Mucosa of gallbladder (tissue), 1 donor: ENCODE measurements at regions not wholly inside any gene's neighbourhood (a gene's known extent, or its start where the extent isn't known, plus 50 kb on each side); places are given as distances from the start of the nearest gene placed in this dataset.
A peak's percentile ranks its signal among the peaks of the same experiment; 100 is the strongest.
"Not testable (repeated sequence)": the region's sequence is repeated elsewhere in the genome, so short reads cannot be mapped to it uniquely, and the experiment has no call there.

Source experiments
- DNase-seq: peaks from one replicate; pipeline ENCODE4 v3.0.0-alpha.2; 2020; ENCODE audit warnings: low spot score
- donor health status: DM: no; HTN: no; CAD: no.

DNA sequence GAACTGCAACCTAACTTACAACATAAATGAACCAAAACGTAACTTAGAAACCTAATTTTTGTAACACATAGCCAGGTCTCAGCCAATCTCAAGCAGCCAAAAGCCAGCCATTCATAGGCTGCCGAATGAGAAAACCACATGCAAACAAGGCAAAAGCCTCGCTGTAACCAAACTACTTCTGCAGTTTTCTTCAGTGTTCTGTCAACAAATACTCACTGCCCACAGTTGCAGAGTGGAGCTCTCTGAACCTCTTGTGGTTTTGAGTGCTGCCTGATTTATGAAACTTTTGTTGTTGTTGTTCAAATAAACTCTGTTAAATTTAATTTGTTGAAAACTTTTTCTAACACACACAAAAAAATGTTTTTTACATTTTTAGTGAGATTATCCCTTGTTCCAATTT is 251.2 kb downstream of the PAPSS1 start:
- no peak for DNase-seq

- no peak for DNase-seq
Measured at GRCh38 chr4:107468156-107468555, 251.9 kb downstream of the PAPSS1 start.

DNA sequence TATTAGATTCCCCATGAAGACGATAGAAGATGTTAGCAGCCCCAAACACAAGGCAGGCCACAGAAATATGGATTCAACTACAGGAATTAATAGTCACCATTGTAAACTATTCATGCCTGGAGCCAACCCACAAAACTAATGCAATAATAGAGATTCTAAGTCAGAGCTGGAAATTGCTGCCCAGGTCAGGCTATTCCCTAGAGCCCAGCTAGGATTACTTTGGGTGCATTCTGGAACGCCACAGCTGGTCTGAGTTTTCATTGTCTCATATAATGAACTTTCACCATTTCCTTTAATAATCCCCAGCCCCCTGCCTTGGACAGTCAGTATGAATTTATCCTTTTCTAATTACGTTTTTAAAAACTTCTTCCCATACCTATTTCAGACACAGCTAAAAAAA is 252.6 kb downstream of the PAPSS1 start:
- no peak for DNase-seq

DNA sequence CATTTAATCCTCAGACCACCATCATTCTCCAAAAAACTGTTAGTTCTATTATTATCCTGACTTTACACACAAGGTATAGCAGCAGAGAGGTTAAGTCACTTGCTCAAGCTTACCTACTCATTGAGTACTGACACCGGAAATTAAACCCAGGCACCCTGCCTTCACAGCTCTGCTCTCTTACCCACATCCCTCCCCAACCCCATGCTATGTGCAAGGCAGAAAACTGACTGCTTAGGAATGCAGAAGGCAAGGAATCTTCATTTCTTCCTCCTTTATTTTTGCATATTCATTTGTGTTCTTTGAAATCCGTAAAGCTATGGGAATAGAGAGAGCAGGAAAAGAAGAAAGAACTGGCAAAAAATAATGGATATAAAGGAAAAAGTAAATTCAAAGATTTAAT is 261.8 kb downstream of the PAPSS1 start:
- DNase-seq, result no peak

DNA sequence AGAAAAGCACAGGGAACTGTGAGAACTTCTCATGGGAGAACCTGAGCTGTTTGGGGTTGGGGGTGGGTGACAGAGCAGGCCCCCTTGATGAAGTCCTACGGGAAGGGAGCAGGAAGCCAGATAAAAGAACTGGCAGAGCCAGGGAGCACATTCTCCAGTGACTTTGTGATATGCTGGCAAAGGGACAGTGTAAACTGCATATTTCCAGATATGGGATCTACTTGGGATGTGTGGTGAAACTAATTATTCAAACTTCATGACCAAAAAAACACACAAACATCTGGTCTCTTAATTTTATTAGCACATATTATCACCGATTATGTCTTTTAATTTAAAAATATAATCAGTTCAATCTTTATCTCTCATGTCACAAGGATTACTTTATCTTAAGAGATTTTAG is 266.0 kb downstream of the PAPSS1 start:
- DNase-seq, result no peak

GRCh38 chr4:107452717-107453630 is 267.1 kb downstream of the PAPSS1 start:
- no peak for DNase-seq

DNA sequence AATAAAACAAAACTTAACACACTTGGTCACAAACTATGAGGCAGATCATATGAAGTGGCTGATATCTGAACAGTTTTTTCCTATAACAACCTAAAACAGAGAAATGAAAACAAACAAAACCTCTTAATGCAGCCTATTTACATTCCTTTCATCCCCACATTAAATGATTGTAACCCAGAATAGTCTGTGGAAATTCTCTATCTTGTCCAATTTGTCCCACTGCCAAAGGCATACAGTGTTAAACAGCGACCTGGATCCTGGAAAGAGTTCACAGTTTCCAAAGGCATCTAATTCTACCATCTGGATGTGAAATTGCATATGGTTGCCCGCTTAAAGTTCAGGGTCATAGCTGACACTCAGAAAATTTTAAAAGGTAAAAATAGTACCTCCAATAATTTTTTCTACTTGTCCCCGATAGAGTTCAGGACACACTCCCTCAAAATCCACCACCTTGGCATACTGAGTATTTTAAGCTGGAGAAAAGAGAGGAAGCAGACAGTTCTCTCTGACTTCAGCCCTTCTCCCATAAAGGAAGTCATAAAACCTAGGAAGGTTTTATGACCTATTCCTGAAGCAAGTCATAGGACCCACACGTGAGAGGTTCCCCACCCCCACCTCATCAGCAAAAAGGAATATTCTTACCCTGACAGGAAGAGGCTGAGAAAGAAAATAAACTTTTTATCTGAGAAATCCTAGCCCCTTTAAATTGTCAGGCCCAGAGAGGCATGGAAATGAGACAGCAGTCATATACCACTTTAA is 270.2 kb downstream of the PAPSS1 start:
- no peak for DNase-seq

GRCh38 chr4:107442538-107443111 is 277.4 kb downstream of the PAPSS1 start:
- DNase-seq, result no peak

GRCh38 chr4:107439401-107439800 is 280.6 kb downstream of the PAPSS1 start:
- no peak for DNase-seq

- DNase-seq, result not testable (repeated sequence)
Measured at GRCh38 chr4:107436471-107436870, 283.6 kb downstream of the PAPSS1 start.

- no peak for DNase-seq
Measured at GRCh38 chr4:107432451-107432850, 287.6 kb downstream of the PAPSS1 start.

GRCh38 chr4:107423677-107424405 is 296.2 kb downstream of the PAPSS1 start:
- DNase-seq, result no peak

- DNase-seq, result peak; percentile 21
Measured at GRCh38 chr4:107419536-107419935, 300.5 kb downstream of the PAPSS1 start.

DNA sequence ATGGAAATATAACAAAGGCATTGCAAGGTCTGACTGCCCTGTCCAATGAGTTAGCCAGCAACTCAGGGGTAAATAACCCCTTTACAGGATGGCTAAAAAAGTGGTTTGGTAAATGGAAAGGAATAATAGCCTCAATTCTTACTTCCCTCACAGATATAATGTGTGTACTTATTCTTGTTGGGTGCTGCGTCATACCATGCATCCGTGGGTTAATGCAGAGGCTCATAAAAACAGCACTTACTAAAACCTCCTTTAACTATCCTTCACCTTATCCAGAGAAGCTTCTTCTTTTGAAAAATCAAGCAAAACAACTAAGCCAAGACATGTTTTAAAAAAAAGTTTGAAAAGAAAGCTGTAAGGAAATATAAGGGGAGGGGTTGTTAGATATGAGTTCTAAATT is 301.0 kb downstream of the PAPSS1 start:
- no peak for DNase-seq

GRCh38 chr4:107415490-107415889 is 304.5 kb downstream of the PAPSS1 start:
- DNase-seq, result not testable (repeated sequence)

DNA sequence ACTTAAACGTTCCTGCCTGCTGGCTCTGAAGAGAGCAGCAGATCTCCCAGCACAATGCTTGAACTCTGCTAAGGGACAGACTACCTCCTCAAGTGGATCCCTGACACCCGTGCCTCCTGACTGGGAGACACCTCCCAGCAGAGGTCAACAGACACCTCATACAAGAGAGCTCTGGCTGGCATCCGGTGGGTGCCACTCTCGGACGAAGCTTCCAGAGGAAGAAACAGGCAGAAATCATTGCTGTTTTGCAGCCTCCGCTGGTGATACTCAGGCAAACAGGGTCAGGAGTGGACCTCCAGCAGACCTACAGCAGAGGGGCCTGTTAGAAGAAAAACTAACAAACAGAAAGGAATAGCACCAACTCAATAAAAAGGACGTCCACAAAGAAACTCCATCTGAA is 310.2 kb downstream of the PAPSS1 start:
- DNase-seq, result not testable (repeated sequence)

GRCh38 chr4:107408968-107409367 is 311.1 kb downstream of the PAPSS1 start:
- no peak for DNase-seq

- DNase-seq, result no peak
Measured at GRCh38 chr4:107404591-107405300, 315.3 kb downstream of the PAPSS1 start.

GRCh38 chr4:107402291-107402690 is 317.7 kb downstream of the PAPSS1 start:
- DNase-seq, result no peak

DNA sequence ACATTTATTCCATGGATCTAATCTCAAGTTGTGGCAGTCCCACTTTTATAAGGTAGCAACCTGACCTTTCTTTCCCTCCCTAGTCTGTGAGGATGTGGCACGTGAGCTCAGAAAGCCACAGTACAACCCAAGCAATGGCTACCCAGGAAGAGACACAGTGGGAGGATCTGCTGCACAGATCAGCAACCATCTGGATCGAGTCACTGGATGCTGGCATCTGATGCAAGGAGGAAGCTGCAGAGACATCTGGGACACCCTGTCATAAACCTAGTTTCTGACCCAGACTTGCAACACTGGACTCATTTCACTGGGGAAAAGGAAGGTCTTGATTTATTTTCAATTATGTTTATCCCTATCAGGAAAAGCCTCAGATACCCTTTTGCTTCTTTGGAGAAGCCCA is 327.1 kb downstream of the PAPSS1 start:
- DNase-seq, result no peak

DNA sequence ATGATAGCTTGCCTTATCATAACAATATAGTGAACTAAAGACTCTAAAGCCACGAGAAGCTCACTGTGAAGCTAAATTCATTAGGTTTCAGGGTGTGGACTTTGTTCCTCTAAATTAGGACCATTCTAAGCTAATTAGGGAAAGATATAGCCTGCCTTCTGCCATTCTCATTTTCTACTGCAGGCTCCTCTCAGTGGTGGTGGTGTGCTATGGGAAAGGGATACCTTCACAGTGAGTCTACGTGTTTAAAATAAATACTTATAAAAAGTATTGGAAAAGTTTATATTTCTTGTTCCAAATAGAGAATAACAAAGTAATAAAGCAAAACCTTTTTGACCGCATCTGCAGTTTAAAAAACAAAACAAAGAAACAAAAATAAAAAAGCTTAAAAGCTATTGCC is 327.7 kb downstream of the PAPSS1 start:
- DNase-seq, result no peak
